NOMO-1 treated with dmso at 0.1 percent for 144 hours (cell line): ENCODE measurements at regions not wholly inside any gene's neighbourhood (a gene's known extent, or its start where the extent isn't known, plus 50 kb on each side); places are given as distances from the start of the nearest gene placed in this dataset.

Experiments used
- DNase-seq: peaks from one replicate; lab custom pipeline; 2025; ENCODE audit not compliant: unreplicated experiment; lab: John Stamatoyannopoulos, UW

DNA sequence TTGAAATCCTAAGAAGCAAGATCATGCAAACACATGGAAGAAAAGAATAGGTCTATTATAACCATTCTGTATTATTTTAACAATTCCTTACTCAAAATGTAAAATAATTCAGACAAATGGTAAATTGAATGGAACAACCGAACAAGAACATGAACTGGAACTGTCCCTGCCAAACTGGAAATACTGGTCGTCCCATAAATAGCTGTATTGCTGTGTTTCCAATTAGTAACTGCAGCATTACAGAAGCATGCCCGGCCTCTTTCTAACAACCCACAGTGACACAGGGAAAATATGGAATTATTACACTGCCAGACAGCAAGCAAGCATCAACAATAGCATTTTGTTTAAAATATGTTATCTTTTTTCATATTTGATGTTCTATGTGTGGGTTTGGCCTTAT, 1138.5 kb upstream of the PHF14 start:
- DNase-seq = no peak

GRCh38 chr7:9836671-9837070, 1137.0 kb upstream of the PHF14 start:
- DNase-seq = no peak

GRCh38 chr7:9842301-9842700, 1131.4 kb upstream of the PHF14 start:
- no peak for DNase-seq

- no peak for DNase-seq
Observed at GRCh38 chr7:9846902-9847301, 1126.8 kb upstream of the PHF14 start.

- DNase-seq = no peak
Observed at GRCh38 chr7:9854605-9855004, 1119.1 kb upstream of the PHF14 start.

DNA sequence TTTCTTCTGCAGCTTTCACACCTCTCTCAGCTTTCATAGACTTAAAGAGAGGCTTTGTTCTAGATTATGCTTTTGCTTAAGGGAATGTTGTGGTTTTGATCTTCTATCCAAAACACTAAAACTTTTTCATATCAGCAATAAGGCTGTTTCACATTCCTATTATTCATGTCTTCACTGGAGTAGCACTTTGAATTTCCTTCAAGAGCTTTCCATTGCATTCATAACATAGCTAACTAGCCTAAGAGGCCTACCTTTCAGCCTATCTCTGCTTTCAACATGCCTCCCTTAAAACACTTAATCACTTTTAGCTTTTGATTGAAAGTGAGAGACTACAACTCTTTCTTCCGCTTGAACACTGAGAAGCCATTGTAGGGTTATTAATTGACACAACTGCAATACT, 1117.0 kb upstream of the PHF14 start:
- DNase-seq = no peak

DNA sequence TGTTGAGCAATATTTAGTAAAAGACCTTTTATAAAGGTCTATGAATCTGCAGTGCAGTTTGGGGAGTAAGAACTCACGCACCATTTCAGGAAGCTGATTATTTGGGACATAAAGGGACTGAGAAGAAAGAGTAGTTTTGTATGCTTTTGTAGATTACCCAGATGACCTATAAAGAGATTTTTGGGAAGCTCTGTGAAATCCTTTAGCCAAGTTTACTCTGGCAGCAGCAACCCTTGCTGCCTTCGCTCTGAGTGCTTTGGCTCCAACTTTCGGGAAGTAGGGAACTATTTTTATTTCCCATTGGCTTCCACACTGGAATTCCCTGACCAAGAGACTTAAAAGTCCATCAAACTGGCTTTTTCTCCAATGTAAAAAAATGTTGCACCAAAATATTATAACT, 1110.1 kb upstream of the PHF14 start:
- DNase-seq = no peak

GRCh38 chr7:9869151-9869550, 1104.5 kb upstream of the PHF14 start:
- DNase-seq = no peak

- DNase-seq = no peak
Observed at GRCh38 chr7:9869566-9869965, 1104.1 kb upstream of the PHF14 start.

- no peak for DNase-seq
Observed at GRCh38 chr7:9870674-9871073, 1103.0 kb upstream of the PHF14 start.

GRCh38 chr7:9874182-9874581, 1099.5 kb upstream of the PHF14 start:
- DNase-seq = no peak

- DNase-seq = no peak
Observed at GRCh38 chr7:9876053-9876452, 1097.6 kb upstream of the PHF14 start.

- no peak for DNase-seq
Observed at GRCh38 chr7:9889554-9889953, 1084.1 kb upstream of the PHF14 start.

DNA sequence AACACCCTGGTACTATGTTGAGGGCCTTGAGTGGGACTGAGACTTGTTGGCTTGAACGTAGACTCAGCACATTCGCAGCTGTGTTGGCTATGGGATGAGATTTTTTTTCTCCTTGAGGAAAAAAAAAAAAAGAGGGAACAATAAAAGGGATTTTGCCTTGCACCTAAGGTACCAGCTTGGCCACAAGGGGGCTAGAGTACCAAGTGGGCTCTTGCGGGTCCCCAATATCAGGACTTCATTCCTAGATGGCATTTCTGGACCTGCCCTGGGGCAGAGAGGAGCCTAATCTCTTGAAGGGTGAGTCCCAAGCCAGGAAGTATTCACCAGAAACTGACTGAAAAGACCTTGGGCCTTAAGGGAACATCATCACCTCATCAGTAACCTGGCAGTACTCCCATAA, 1083.6 kb upstream of the PHF14 start:
- DNase-seq = no peak

DNA sequence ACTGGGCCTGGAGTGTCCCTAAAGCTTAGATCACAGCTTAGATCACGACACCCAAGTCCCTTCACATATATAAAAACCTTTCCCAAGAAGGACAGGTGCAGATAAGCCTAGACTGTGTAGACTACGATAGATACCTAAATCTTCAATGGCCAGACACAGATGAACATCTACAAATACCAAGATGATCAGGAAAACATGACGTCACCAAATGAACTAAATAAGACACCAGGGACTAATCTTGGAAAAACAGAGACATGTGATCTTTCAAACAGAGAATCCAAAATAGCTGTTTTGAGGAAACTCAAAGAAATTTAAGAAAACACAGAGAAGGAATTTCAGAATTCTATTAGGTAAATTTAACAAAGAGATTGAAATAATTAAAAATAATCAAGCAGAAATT, 1082.6 kb upstream of the PHF14 start:
- DNase-seq = no peak

GRCh38 chr7:9900339-9900738, 1073.3 kb upstream of the PHF14 start:
- DNase-seq = no peak

DNA sequence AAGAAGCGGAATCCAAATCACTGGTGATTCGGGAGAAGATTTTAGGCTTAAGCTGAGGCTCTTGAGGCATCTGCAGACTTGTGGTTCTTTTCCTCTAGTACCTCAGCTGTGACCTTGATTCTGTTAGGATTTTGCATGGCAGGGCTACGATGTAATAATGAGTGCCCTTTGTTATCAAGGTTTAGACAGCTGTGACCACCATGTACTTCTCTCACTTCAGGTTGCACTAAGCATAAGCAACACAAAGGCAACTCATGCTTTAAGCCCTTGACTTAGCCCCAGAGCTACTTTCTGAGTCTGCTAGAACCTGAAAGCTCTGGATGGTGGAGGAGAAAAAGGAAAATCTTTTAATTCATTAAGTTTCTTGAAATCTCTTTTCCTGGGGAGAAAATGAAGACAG, 1052.3 kb upstream of the PHF14 start:
- DNase-seq = no peak

DNA sequence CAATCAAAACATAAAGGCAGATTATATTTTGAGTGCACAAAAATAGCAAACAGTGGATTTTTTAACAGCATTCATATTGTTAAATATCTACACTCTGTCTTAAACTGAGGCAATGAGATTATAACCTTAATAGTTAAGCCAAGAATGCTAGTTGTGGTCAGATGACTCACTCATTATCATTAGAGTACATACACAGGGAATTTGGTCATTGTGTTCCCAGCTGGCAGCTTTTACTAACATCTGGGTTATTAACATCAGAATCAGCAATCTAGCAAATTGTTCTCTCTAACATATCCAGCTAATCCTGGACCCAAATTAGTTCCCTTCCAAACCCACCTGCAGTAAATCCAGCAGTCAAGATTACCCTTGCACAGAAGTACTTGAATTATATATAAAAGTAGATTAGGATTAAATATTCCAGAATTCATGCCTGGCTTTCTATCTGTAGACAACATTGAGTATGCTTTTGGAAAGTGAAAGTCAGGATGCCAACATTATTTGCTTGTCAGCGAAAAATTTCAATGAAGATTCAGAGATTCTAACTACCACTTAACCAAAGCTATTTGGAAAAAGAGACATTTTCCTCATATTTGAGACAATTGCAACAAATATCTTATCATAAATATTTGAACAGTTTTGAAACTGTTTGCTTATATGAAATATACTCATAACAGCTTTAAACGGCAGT, 1035.6 kb upstream of the PHF14 start:
- DNase-seq = no peak

DNA sequence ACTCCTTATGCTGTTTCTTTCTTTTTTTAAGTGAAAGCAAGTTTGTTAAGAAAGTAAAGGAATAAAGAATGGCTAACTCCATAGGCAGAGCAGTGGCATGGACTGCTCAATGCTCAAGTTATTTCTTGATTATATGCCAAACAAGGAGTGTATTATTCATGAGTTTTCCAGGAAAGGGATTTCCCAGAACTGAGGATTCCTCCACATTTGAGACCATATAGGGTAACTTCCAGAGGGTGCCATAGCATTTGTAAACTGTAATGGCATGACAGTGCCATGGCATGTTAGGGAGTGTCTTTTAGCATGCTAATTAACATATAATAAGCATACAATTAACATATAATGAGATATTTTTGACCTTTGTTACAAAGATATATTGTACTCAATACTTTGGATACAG, 1034.5 kb upstream of the PHF14 start:
- no peak for DNase-seq

- no peak for DNase-seq
Observed at GRCh38 chr7:9945131-9945530, 1028.5 kb upstream of the PHF14 start.

DNA sequence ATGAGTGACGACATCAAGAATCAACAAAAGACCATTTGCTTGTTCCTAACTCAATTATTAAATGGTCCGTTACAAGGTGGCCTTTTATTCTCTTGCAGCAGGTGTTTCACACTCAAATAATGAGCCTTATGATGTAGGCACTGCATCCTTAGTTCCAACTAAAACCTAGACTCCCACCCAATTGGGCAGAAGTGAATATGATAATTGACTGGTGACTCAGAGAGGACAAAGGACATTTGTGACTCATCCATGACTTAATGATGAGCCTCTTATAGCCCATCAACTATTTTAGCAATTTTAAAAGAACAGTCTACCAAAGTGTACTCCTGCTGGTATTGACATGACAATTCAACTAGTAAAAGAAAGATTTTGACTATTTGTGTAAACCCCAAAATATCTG, 1027.8 kb upstream of the PHF14 start:
- DNase-seq = no peak

DNA sequence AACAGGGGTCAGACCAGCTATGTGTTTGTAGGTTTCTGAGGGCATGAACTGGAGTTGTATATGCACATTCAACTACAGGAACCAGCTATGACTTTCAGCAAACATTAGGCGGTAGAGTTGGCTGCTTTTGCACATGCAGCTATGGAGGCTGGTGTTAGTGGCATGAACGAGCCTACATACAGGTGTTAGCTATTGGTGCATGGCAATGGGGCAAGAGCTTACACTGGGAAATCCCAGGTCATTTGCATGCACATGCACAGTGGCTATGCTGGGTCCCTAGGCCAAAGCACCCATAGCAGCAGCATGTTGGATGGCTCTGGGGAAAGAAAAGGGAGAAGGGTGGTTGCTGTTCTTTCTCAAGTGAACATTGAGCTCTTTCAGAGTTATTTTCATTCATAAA, 1018.5 kb upstream of the PHF14 start:
- no peak for DNase-seq

- DNase-seq = no peak
Observed at GRCh38 chr7:9958486-9958885, 1015.2 kb upstream of the PHF14 start.

DNA sequence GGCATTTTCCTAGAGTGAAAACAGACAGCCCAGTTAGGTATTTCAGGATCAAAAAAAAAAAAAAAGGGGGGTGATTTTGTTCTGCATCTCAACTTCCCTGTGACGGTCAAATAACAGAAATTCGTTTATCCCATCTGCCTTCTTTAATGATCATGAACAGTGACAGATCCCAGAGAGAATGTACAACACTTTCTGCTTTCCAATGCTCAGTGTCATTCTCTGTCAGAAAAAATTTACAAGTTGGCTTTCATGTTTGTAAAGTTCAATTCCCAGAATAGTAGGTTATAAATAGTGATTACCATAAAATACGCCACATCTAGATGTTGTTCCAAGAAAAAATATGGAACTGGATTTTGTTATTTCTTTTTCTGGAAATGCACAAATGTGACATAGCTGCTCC, 1013.2 kb upstream of the PHF14 start:
- no peak for DNase-seq
